CD1c-positive myeloid dendritic cell (primary cell): ENCODE measurements at regions not wholly inside any gene's neighbourhood (a gene's known extent, or its start where the extent isn't known, plus 50 kb on each side); places are given as distances from the start of the nearest gene placed in this dataset.

Experiments used
- DNase-seq: peaks from one replicate; pipeline ENCODE4 v3.0.0-alpha.2; 2016; ENCODE audit errors: extremely low spot score

GRCh38 chr19:28420811-28421550, 792.0 kb downstream of the UQCRFS1 start:
- no peak for DNase-seq

DNA sequence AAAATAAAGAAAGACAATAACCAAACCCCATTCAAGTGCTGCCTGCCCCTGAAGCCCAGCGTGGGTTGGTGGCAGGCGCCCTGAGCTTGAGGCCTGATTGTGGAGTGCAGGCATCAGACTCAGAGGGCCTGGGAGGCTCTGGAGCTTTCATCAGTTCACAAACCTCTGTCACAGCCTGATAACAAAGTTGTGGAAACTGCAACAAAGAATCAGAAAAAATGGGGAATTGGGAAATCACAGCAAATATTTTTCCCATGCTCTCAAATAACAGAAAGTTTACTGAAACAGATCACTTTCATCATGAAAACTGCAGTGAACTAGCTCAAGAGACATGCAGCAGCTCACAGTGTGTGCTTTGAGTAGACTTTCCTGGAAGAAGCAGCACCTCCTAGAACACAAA, 793.6 kb downstream of the UQCRFS1 start:
- no peak for DNase-seq

DNA sequence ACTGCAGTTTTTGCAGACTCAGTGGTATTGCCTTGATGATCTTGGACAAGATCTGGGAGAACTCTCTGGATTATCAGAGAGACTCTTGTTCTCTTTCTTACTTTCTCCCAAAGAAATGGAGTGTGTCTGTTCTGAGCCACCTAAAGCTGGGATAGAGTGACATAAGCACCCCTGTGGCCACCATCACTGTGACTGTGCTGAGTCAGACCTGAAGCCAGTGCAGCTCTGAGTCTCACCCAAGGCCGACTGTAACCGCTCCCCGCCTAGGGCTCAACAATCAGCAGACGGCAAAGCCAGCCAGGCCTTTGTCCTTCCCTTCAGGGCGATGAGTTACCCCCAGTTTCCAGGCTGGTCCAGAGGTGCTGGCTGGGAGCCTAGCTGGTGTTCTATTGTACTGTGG, 795.6 kb downstream of the UQCRFS1 start:
- DNase-seq, result no peak

DNA sequence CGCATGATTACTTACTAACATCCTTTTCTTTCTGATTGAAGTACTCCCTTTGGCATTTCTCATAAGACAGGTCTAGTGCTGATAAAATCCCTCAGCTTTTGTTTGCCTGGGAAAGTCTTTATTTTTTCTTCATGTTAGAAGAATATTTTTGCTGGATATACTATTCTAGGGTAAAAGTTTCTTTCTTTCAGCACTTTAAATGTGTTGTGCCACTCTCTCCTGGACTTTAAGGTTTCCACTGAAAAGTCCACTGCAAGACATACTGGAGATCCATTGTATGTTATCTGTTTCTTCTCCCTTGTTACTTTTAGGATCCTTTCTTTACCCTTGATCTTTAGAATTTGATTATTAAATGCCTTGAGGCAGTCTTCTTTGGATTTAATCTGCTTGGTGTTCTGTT, 796.7 kb downstream of the UQCRFS1 start:
- no peak for DNase-seq

DNA sequence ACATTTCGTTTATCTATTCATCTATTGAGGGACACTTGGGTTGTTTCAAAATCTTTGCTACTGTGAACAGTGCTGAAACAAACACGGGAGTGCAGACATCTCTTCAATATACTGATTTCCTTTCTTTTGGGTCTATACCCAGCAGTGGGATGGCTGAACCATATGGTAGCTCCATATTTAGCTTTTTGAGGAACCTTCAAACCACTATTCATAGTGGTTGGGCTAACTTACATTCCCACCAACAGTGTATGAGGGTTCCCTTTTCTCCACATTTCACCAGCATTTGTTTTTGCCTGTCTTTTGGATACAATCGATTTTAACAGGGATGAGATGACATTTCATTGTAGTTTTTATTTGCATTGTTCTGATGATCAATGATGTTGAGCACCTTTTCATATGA, 798.2 kb downstream of the UQCRFS1 start:
- no peak for DNase-seq

- no peak for DNase-seq
Observed at GRCh38 chr19:28409859-28410258, 803.1 kb downstream of the UQCRFS1 start.

GRCh38 chr19:28406966-28407365, 806.0 kb downstream of the UQCRFS1 start:
- no peak for DNase-seq

- DNase-seq, result no peak
Observed at GRCh38 chr19:28405346-28405742, 807.6 kb downstream of the UQCRFS1 start.

DNA sequence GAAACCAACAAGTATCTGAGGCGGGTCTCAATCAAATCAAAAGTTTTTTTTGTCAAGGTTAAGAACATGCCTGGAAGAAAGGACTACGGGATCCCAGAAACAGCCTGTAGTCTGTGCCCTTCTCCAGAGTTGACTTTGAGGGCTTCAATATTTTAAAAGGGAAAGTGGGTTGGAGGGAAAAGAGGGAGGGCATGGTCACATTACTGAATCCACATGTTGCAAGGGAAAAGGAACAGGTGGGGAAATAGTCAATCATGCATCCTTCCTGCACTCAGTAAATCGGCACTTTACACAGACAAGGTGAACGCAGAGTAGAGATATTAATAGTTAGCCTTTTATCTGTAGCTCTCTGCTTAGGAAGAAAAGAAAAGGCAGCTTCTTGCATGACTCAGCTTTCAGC, 808.5 kb downstream of the UQCRFS1 start:
- DNase-seq, result no peak

- no peak for DNase-seq
Observed at GRCh38 chr19:28403690-28404089, 809.3 kb downstream of the UQCRFS1 start.

GRCh38 chr19:28402701-28403290, 810.2 kb downstream of the UQCRFS1 start:
- DNase-seq, result no peak

DNA sequence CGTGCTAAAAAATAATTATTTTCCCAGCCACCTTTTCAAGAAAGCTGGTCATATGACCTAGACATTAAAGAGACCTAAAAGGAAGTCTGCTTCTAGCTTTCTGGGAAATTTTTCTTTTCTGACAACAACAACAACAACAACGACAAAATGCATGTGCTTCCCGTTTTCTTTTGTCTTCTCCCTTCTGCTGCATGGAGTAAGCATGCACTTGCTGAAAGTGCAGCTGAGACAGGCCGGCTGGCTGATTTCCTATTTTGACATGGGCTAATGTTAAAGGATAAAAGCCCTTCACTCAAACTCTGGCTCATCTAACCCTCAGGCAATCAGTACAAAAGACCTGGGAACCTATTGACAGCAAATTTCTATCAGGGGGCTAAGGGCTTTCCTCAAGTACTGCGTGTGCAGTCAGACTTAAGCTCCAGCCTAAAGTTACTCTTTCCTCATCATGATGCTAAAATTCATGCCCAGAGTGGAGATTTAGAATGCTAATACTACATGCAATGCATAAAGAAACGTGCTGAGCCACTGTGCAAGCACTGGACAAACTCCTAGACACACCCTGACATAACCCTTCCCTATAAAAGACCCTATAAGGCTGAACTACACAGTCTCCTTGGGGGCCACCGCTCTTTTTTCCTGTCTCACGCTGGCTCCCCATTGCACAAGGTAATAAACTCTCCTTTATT, 811.1 kb downstream of the UQCRFS1 start:
- no peak for DNase-seq

GRCh38 chr19:28400953-28401671, 811.8 kb downstream of the UQCRFS1 start:
- DNase-seq, result no peak

- no peak for DNase-seq
Observed at GRCh38 chr19:28399187-28399586, 813.8 kb downstream of the UQCRFS1 start.

DNA sequence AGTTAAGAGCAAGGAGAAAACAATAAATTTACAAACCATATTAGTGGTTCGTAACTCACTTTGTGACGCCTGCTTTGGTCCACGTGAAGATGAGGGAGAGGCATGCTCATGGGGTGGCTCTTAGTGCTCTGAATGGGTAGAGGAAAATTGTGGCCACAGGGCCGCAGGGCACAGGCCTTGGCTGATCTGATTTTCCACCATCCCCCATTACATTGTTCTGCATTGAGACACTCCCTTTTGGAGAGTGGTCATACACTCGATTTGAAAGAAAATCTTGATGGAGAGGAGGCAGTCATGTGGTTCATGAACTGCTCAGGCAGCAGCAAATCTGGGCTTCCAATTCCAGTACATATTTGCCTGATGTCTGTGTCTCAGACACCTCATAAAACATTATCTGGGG, 815.2 kb downstream of the UQCRFS1 start:
- no peak for DNase-seq

GRCh38 chr19:28397306-28397705, 815.6 kb downstream of the UQCRFS1 start:
- no peak for DNase-seq

DNA sequence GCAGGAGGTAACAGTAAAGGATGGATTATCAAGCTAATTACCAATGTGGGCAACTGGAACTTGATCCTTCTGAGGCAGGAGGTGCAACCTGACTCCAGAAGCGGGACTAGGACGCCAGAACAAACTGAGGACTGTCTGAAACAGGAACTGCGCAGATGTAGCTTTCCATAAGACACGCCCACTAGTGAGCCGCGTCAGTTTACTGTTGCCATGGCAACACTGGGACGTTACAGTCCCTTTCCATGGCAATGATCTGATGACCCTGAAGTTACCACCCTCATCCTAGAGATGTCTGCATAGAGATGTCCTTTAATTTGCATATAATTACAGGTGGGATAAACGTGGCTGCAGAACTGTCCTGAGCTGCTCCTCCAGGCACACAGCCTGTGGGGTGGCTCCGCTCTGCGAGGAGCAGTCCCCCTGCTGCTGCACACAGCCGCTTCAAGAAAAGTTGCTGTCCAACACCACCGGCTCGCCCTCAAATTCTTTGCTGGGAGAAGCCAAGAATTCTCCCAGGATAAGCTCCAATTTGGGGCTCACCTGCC, 816.6 kb downstream of the UQCRFS1 start:
- no peak for DNase-seq

GRCh38 chr19:28394725-28395124, 818.2 kb downstream of the UQCRFS1 start:
- DNase-seq, result no peak

- no peak for DNase-seq
Observed at GRCh38 chr19:28393574-28394336, 819.2 kb downstream of the UQCRFS1 start.

GRCh38 chr19:28388988-28389387, 824.0 kb downstream of the UQCRFS1 start:
- no peak for DNase-seq

DNA sequence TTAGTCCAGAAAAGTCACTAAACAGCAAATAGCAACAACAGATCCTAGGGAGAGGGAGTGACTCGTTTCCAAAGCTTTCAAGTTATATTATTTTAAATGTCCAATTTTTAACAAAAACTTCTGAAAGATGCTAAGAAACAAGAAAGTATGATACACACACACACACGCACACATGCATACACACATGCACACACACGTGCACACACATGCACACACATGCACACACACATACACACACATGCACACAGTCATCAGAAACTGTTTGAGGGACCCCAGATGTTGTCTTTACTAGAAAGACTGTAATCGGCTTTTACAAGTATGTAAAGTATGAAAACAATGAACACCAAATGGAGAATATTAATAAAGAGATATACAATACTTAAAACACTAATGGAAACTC, 825.4 kb downstream of the UQCRFS1 start:
- DNase-seq, result no peak
